Medulla oblongata (tissue), 1 donor: ENCODE measurements at regions not wholly inside any gene's neighbourhood (a gene's known extent, or its start where the extent isn't known, plus 50 kb on each side); places are given as distances from the start of the nearest gene placed in this dataset.
"Not testable (repeated sequence)": the region's sequence is repeated elsewhere in the genome, so short reads cannot be mapped to it uniquely, and the experiment has no call there.

Experiments
- DNase-seq: peaks from one replicate; pipeline ENCODE4 v3.0.0-alpha.2; 2015; ENCODE audit errors: extremely low spot score

- peak; percentile 60 for DNase-seq
These were observed 1272.5 kb upstream of the SEL1L start for GRCh38 chr14:82805892-82806825.

GRCh38 chr14:82811246-82811645 is 1277.6 kb upstream of the SEL1L start:
- DNase-seq = no peak

GRCh38 chr14:82814339-82814738 is 1280.7 kb upstream of the SEL1L start:
- not testable (repeated sequence) for DNase-seq

- DNase-seq = no peak
These were observed 1296.9 kb upstream of the SEL1L start for GRCh38 chr14:82830596-82830995.

GRCh38 chr14:82836256-82836950 is 1302.8 kb upstream of the SEL1L start:
- no peak for DNase-seq

- no peak for DNase-seq
These were observed 1304.0 kb upstream of the SEL1L start for GRCh38 chr14:82837611-82838140.

GRCh38 chr14:82850576-82850975 is 1316.9 kb upstream of the SEL1L start:
- no peak for DNase-seq

GRCh38 chr14:82854131-82854530 is 1320.5 kb upstream of the SEL1L start:
- no peak for DNase-seq

GRCh38 chr14:82854901-82855300 is 1321.2 kb upstream of the SEL1L start:
- DNase-seq = no peak

- peak; percentile 65 for DNase-seq
These were observed 1322.3 kb upstream of the SEL1L start for GRCh38 chr14:82855912-82856391.

GRCh38 chr14:82861313-82861712 is 1327.7 kb upstream of the SEL1L start:
- DNase-seq = no peak

GRCh38 chr14:82872494-82872893 is 1338.8 kb upstream of the SEL1L start:
- DNase-seq = no peak

- DNase-seq = no peak
These were observed 1345.3 kb upstream of the SEL1L start for GRCh38 chr14:82878951-82879350.

GRCh38 chr14:82879949-82880535 is 1346.4 kb upstream of the SEL1L start:
- DNase-seq = no peak

GRCh38 chr14:82886670-82887069 is 1353.0 kb upstream of the SEL1L start:
- no peak for DNase-seq

GRCh38 chr14:82889701-82890100 is 1356.0 kb upstream of the SEL1L start:
- DNase-seq = no peak

- no peak for DNase-seq
These were observed 1362.8 kb upstream of the SEL1L start for GRCh38 chr14:82896476-82896875.

- DNase-seq = no peak
These were observed 1364.0 kb upstream of the SEL1L start for GRCh38 chr14:82897469-82898308.

GRCh38 chr14:82905762-82906161 is 1372.1 kb upstream of the SEL1L start:
- DNase-seq = no peak

- DNase-seq = no peak
These were observed 1378.3 kb upstream of the SEL1L start for GRCh38 chr14:82911930-82912329.

- no peak for DNase-seq
These were observed 1379.7 kb upstream of the SEL1L start for GRCh38 chr14:82913396-82913795.
